ENCODE measurements at regions not wholly inside any gene's neighbourhood (a gene's known extent, or its start where the extent isn't known, plus 50 kb on each side); places are given as distances from the start of the nearest gene placed in this dataset.

- ChIA-PET CTCF (interaction anchor here (1.6 kb wide), 1 partner anchor 157 kb away, joined by 5 read pairs; no protein-coding TSS in a partner anchor), POLR2A (no interaction called here)
- Histone ChIP-seq H3K9ac (ENCODE audit: low read length) (no peak overlapping the region), H4K20me1 (ENCODE audit: control insufficient read depth, insufficient read depth, low read length, poor library complexity, severe bottlenecking) (no peaks in the 10 kb centered on the region), H2AFZ (ENCODE audit: insufficient read depth, low read depth, low read length, poor library complexity, severe bottlenecking) (no peak overlapping the region), H3K79me2 (ENCODE audit: control insufficient read depth, insufficient read depth, low read length) (no peaks in the 10 kb centered on the region), H3K4me3 (ENCODE audit: control extremely low read depth in 1 of 5, extremely low read depth in 1 of 5, insufficient read depth in 1 of 5, low read depth in 2 of 5, low read length in 4 of 5) (no peak overlapping the region), H3K9me3 (ENCODE audit: control extremely low read depth in 1 of 3, control insufficient read depth in 2 of 3, insufficient read depth in 1 of 3, low read length in 2 of 3) (no peaks in the 10 kb centered on the region), H3K36me3 (replicated peaks in 1 of 2; ENCODE audit: control extremely low read depth in 1 of 2, control insufficient read depth in 1 of 2, extremely low read depth in 1 of 2, insufficient read depth in 2 of 2, low read length in 1 of 2) (no peaks in the 10 kb centered on the region), H3K27me3 (replicated peaks in 1 of 4; ENCODE audit: control extremely low read depth in 1 of 4, control insufficient read depth in 3 of 4, insufficient read depth in 4 of 4, low read length in 3 of 4) (no peaks in the 10 kb centered on the region), H3K27ac (ENCODE audit: low read length in 2 of 2) (no peak overlapping the region), H3K4me2 (replicated peaks; ENCODE audit: low read depth, low read length, poor library complexity, severe bottlenecking) (no peak overlapping the region), H3K4me1 (ENCODE audit: control insufficient read depth in 2 of 2, insufficient read depth in 2 of 2, low read length in 2 of 2) (no peaks in the 10 kb centered on the region)
- H3K4me3 Mint-ChIP-seq: no peak overlapping the region
- peaks cover 14% of the 10 kb centered on the region for H3K27me3 Mint-ChIP-seq
- WGBS (ENCODE audit: insufficient coverage): 80% methylated on average over 1 of the region's 3 CpGs
- no peak overlapping the region for H3K27ac Mint-ChIP-seq
- DNase-seq (no peak), ATAC-seq (ENCODE audit: low read depth) (no peak)
- no peaks in the 10 kb centered on the region for H3K4me1 Mint-ChIP-seq
- intact Hi-C loops (cut with micrococcal nuclease): no loop called here
- TF ChIP-seq CTCF (IDR thresholded peaks at IDR 0.05) (no peak), EZH2 (IDR thresholded peaks at IDR 0.05; ENCODE audit: borderline replicate concordance, insufficient read depth, low read depth, low read length, poor library complexity, severe bottlenecking) (no peak)
- no peaks in the 10 kb centered on the region for H3K9me3 Mint-ChIP-seq (ENCODE audit: insufficient read depth)
Measured at GRCh38 chr6:135753196-135753595, 98.3 kb upstream of the PDE7B start.

GRCh38 chr6:135759831-135760230, 91.7 kb upstream of the PDE7B start:
- Histone ChIP-seq H3K9ac (ENCODE audit: low read length) (no peak overlapping the region), H3K36me3 (replicated peaks in 1 of 2; ENCODE audit: control extremely low read depth in 1 of 2, control insufficient read depth in 1 of 2, extremely low read depth in 1 of 2, insufficient read depth in 2 of 2, low read length in 1 of 2) (no peaks in the 10 kb centered on the region), H4K20me1 (ENCODE audit: control insufficient read depth, insufficient read depth, low read length, poor library complexity, severe bottlenecking) (no peaks in the 10 kb centered on the region), H2AFZ (ENCODE audit: insufficient read depth, low read depth, low read length, poor library complexity, severe bottlenecking) (no peak overlapping the region), H3K9me3 (ENCODE audit: control extremely low read depth in 1 of 3, control insufficient read depth in 2 of 3, insufficient read depth in 1 of 3, low read length in 2 of 3) (peaks cover 0 to 9% (median 2%) of the 10 kb centered on the region in 3 donors), H3K4me1 (ENCODE audit: control insufficient read depth in 2 of 2, insufficient read depth in 2 of 2, low read length in 2 of 2) (no peaks in the 10 kb centered on the region), H3K27ac (ENCODE audit: low read length in 2 of 2) (no peak overlapping the region), H3K79me2 (ENCODE audit: control insufficient read depth, insufficient read depth, low read length) (no peaks in the 10 kb centered on the region), H3K4me3 (ENCODE audit: control extremely low read depth in 1 of 5, extremely low read depth in 1 of 5, insufficient read depth in 1 of 5, low read depth in 2 of 5, low read length in 4 of 5) (no peak overlapping the region), H3K27me3 (replicated peaks in 1 of 4; ENCODE audit: control extremely low read depth in 1 of 4, control insufficient read depth in 3 of 4, insufficient read depth in 4 of 4, low read length in 3 of 4) (no peaks in the 10 kb centered on the region), H3K4me2 (replicated peaks; ENCODE audit: low read depth, low read length, poor library complexity, severe bottlenecking) (no peak overlapping the region)
- Mint-ChIP-seq H3K27ac (no peak overlapping the region), H3K4me1 (no peaks in the 10 kb centered on the region), H3K4me3 (no peak overlapping the region), H3K9me3 (ENCODE audit: insufficient read depth) (peaks cover 2% of the 10 kb centered on the region), H3K27me3 (no peaks in the 10 kb centered on the region)
- no peak for DNase-seq
- ChIA-PET CTCF (interaction anchor here (1.8 to 3.5 kb wide), 2 partner anchors 150 to 224 kb away, joined by 4 to 18 read pairs; no protein-coding TSS in a partner anchor), POLR2A (no interaction called here)
- intact Hi-C loops (cut with micrococcal nuclease): no loop called here
- no peak for ATAC-seq (ENCODE audit: low read depth)
- 92% methylated on average over 4 of the region's 5 CpGs for WGBS (ENCODE audit: insufficient coverage)
- TF ChIP-seq EZH2 (IDR thresholded peaks at IDR 0.05; ENCODE audit: borderline replicate concordance, insufficient read depth, low read depth, low read length, poor library complexity, severe bottlenecking): no peak

All from B cell (primary cell).